Superior temporal gyrus (tissue), 1 donor: ENCODE measurements at regions not wholly inside any gene's neighbourhood (a gene's known extent, or its start where the extent isn't known, plus 50 kb on each side); places are given as distances from the start of the nearest gene placed in this dataset.

Source experiments
- DNase-seq: peaks from one replicate; pipeline ENCODE4 v3.0.0-alpha.2; 2016; ENCODE audit errors: extremely low spot score

DNA sequence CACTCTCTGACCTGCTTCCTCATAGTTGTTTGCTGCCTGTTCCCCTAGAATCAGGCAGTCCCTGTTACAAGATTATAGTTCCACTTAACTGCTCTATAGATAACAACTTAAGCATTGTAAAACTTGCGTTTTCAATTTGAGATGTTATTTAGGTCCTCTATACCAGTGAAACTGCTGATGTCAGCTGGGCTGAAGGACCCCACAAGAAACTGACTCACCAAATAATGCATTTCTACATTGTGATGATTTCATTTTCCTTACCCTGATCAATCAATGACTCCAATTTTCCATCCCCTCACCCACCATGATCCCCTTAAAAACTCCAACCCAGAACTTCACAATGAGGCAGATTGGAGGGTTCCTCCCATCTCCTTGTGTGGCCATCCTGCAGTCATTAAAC, 280.7 kb downstream of the SLITRK1 start:
- no peak for DNase-seq

DNA sequence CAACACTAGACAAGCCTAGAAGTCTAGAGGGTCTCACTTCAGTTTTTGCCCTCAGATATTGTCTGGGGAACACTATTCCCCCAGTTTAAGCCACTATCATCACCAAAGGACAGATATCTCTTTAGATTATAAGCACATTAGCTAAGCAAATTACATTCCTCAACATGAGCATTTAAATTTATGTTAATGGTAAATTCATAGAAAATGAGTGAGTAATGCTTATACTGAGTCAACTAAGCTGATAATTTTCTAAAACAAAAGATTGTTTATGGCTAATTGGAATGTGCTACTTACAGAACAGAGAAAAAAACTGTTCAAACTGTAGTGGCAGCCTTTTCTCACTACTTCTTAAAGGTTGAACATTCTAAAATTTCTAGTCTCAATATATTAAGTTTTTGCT, 290.2 kb downstream of the SLITRK1 start:
- no peak for DNase-seq

DNA sequence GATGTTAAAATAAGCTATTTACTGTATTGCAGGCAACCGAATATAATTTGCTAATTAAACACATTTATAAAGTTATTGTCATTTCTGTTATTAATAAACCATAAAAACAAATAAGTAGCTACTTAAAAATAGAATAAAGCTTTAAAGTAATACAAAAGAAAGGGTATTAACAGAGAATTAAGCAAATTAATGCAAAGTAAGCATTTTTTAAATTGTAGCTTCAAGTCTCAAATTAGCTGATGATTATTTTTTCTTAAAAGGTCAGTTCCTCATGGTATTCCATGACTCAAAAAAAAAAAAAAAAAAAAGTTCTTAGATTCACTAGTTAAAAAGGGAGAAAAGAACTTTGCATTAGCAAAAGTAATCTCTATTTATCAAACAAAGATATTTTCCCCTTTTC, 292.5 kb downstream of the SLITRK1 start:
- DNase-seq: no peak

DNA sequence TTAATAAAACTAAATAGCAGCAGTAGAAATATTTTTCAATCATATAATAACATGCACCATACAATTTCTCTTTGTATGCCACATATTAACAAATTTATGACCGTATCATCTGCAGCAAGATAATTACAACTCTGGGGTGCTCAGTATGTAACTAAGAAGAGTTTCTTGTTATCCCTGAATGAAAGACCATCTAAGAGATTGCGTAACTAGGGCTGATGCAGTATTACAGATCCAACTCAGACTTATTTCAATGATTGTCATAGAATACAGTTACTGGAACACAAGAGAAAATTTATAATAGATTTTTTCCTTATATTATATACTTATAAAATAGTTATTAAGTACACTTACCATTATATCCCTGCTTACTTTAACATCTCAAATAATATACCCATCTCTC, 305.1 kb downstream of the SLITRK1 start:
- no peak for DNase-seq

DNA sequence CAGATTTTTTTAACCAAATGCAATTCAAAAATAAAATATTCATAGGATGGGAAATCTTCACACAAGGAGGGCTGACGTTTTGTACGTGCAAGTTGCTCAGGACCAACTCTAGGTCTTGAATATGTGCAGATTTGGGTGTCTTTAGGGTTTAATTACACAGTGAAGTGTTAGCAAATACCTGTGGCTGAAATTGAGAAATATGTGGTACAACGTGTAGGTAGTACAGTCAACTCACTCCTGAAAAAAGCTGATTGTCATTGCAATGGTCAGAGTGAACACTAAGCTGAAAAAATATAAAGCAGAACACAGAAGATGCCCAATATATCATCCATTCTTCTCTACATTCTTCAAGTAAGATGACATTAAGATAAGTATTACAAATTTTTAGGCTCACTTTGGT, 314.3 kb downstream of the SLITRK1 start:
- DNase-seq: no peak

DNA sequence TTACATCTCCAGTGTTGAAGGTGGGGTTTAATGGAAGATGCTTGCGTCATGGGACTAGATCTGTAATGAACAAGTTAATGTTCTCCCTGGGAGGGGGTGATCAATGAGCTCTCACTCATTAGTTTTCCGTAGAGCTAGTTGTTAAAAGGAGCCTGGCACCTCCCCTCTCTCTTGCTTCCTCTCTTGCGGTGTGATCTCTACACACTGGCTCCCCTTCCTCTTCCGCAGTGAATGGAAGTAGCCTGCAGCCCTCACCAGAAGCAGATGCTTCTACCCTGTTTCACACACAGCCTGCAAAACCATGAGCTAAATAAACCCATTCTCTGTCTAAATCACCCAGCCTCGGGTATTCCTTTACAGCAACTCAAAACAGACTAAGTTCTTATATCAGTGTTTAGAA, 318.8 kb downstream of the SLITRK1 start:
- no peak for DNase-seq

DNA sequence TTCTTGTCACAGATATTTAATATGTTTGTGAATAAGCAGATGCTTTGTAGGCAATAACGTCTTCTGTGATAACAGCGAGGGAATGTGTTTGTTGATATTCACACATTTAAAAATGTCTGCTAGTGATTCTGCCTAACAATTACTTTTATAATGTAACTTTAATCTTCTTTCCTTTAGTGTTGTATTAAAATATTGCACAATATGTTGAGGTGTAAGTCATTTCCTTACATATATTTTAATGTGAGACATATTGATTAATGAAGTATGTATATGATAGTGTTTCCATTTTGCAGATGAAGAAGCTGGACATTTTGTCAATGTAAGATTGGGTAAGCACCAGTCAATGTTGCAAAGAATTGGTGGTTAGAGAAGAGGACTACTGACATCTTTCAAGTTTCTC, 324.4 kb downstream of the SLITRK1 start:
- DNase-seq: no peak

DNA sequence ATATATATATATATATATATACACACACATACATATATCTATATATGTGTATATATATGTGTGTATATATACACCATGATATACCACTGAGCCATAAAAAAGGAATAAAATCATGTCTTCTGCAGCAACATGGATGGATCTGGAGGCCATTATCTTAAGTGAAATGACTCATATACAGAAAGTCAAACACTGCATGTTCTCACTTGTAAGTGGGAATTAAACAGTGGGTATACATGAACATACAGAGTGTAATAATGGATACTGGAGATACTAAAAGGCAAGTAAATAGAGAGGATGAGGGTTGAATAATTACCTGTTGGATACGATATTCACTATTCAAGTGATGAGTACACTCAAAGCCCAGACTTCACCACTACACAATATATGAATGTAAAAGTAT, 332.6 kb downstream of the SLITRK1 start:
- no peak for DNase-seq

DNA sequence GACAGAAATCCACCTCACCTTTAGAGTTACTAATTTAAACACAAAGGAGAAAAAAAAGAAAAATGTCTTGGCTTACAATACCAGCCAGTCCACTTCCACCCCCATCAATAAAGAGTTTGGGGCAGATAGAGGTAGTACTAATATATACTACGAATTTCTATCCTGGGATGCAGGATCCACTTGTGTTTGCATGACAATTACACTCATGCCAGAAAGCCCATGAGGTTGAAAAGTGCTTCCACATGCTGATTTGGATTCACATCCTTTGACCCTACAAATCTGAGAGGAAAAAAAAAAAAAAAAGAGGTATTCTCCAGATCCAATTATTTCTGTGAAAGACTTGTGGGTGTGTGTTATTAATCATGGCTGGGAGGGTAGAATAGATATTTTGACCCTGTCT, 335.2 kb downstream of the SLITRK1 start:
- no peak for DNase-seq

DNA sequence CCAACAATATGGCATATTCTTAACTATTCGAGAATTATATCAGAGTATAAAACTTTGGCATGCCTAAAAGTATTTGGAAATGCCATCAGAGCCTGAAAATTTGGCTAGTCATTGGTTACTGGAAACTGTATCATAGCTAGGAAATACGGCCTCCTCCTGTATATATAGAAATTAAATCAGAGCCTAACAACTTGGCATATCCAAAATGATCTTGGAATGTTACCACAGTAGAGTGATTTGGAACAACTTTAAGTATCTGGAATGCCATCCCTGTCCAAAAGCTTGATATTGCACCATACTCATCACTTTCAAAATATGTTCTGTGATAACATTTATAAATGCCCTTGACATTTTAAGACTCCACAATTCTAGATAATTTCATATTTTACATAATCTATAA, 335.8 kb downstream of the SLITRK1 start:
- DNase-seq: no peak

DNA sequence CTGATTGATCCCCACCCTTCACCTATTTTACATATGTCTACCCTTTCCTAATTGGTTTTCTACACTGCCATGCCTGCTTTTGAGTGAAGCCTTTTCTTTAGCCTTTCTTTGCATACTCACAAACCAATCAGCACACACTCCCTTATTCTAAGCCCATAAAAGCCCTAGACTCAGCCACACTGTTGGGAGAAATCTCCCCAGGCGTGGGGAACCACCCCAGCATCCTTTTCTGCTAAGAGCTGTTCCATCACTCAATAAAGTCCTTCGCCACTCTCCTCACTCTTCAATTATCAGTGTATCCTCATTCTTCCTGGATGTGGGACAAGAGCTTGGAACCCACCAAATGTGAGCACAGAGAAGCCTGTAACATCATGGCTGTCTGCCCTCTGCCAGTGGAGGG, 343.6 kb downstream of the SLITRK1 start:
- DNase-seq: no peak

DNA sequence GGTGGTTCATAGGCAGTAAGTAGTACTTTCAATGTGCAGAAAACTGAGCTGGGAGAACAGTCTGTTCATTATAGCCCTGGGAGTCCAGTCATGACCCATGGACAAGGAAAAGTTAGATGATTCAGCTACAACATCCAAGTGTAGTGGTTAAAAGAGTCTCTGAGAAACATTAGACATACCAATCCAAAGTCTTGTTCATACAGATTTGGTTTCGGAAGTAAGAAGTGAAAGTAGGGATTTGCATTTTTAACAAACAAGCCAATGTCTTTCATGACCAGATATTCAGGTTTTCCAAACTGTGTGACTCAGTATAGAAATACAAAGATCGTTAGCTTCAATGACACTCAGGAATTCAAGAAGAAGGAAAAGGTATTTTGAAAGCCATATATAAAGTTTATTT, 345.3 kb downstream of the SLITRK1 start:
- no peak for DNase-seq

DNA sequence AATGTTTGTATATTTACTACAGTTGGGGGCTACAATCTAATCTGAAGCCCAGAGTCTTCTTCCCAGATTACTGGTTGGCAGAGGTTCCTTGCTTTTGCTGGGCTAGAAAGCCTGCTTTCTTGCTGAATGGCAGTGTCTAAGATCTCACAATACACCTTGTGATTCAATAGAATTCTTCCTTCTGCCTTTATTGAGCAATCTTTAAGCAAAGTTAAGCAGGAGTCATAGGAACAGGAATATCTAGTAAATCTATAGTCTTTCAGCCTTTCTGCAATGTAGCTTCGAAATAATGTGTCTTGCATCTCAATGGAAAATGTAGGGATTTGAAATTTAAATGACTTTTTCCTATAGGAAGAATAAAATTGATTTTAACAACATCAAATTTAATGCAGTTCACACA, 346.1 kb downstream of the SLITRK1 start:
- no peak for DNase-seq

DNA sequence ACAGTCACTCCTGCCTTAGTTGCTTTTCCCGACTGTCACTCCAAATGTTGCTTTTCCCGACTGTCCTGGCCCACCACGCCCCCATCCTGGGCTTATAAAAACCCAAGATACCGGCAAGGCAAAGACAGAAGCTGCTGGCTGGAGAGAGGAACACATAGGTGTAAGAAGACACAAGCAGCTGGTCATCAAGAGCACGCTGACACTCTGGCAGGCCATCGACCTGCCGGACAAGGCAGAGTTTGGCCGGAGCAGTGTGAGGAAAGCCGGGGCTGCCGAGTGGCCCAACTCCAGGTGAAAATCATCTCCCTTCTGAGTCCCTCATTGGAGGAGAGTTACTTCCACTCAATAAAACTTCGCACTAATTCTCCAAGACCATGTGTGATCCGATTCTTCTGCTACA, 349.5 kb downstream of the SLITRK1 start:
- no peak for DNase-seq

DNA sequence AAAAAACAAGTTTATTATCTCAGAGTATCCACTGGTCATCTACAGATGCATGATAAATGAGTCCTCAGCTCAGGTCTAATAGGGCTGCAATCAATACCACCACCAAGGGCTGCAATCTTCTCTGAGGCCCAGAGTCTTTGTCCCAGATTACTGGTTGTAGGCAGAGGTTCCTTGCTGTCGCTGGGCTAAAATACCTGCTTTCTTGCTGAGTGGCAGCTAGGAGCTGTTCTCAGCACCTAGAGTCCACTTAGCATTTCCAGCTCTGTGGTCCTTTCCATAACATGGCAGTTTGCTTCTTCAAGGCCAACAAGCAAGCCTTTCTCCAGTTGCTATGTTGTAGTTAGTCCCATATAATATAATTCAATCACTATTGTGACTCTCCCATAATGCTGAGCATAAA, 351.3 kb downstream of the SLITRK1 start:
- DNase-seq: no peak

DNA sequence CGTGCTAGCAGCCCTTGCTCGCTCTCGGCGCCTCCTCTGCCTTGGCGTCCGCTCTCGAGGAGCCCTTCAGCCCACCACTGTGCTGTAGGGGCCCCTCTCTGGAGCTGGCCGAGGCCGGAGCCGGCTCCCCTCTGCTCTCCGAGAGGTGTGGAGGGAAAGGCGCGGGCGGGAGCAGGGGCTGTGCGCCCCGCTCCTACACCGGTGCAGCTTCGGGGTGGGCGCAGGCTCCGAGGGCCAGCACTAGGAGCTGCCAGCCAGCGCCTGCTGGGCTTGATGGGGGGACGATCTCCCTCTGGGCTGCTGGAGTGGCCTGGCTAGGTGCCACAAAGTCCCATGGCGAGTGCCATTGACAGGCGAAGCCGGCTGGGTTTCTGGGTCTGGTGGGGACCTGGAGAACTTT, 365.5 kb downstream of the SLITRK1 start:
- DNase-seq: no peak

DNA sequence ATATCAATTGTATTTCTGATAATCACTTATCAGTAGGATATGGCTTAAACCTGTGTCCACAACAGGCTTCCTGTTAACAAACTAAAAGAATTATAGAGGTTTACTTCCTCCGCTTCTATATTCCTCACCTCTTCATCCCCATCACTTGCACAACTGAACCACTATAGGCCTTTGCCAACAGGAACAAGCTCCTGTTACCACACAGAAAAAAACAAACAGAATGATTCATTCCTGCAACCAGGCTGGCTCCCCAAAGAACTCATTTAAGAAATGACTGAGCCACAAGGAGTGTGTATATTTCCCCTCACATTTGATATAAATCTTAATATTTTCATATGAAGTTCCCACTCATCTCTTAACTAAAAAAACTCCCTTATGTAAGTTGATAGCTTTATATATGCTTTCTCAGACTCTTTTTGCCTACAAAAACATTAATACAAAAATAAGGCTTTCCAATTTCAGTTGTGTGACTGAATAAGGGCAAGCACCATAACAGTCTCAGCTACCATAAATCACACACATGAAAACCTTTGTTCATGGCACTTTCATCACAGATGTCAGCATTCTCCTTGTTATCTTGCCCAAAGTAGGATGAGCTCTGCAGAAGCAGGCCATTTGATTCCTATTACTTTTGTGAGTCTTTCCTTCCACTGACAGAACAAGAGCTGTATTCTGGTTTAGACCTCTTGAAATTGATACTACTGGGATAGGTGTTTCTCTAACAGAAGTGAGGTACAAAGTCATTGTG, 366.8 kb downstream of the SLITRK1 start:
- no peak for DNase-seq

DNA sequence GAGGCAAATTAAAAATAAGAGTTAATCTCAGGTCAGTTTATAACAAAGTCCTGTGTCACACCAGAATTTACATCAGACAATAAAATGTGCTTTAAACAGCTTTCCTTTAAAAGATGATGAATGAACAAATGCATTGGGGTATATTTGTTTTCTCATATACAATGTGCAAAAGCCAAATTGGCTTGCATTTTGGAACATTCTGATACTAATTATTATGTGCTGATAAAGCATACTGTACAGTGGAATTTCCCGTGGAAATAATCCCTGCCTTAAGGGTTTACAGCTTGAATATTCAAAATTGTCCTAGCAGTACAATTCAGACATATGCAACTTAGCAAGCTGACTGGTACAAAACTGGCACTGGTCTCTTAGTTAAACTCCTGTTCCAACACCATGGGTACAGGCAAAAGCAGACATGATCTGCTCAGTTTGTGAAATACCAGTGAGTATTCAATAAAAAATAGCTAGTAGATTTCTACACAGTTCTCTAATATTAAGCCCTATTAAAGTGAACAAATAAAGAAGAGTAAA, 373.4 kb downstream of the SLITRK1 start:
- no peak for DNase-seq

DNA sequence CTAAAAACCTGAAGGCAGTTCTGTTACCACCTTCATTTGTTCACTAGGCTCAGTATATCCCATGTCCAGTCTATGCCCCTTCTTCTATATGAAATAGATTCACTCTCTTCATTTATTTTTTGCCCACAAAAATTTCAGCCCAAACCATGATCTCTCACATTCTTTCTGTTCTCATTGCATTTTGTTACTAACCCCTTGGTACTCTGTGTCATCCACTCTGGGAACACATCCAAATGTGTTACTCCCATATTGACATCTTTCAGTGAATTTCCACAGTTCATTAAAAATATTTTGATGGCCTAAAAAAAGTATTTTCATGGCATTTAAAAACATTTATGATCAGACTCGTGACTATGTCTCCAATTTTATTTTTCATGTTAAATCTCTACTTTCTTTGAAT, 378.9 kb downstream of the SLITRK1 start:
- no peak for DNase-seq

DNA sequence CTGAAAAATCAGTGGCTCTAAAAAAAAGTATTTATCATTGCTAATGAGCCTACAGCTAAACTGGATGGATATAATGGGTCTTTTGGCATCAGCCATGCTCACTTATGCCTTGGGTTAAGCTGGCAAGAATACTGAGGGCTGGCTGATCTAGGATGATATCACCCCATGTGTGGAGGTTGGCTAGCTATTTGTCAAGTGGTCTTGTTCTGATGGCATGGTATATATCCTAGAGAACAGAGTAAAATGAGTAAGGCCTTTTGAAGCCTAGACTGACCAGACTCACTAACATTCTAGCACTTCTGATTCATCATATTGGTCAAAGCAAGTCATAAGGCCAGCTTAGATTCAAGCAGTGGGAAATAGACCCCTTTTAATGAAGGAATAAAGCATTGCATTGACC, 383.0 kb downstream of the SLITRK1 start:
- no peak for DNase-seq

DNA sequence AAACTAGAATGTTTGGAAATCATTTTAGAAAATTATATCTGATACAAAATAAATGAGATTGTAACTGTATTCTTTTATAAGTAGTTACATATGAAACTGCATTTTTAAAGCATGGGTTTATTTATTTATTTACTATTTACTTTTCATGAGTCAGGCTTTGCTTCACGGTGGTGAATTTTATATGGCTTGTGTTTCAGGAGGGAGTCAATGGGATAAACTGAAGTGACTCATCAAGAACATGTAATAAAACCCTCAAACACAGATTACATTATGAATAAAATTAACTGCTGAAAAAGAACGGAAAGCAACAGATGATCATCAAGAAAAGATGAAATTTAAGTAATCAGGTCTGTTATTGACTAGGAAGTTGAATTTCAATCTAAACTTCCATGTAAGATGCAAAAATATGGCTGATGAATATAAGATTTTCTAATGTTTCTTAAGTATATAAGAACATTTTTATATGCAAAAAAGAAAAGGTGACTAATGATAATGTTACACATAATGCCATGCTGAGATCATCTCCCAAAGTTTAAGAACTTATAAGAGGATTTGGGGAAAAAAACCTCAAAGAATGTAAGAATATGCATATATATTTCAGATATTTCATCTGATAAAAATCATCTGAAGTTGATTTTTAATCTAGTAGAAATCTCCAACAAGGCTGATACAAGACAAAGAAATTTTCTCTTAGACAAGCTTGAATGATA, 383.6 kb downstream of the SLITRK1 start:
- no peak for DNase-seq

DNA sequence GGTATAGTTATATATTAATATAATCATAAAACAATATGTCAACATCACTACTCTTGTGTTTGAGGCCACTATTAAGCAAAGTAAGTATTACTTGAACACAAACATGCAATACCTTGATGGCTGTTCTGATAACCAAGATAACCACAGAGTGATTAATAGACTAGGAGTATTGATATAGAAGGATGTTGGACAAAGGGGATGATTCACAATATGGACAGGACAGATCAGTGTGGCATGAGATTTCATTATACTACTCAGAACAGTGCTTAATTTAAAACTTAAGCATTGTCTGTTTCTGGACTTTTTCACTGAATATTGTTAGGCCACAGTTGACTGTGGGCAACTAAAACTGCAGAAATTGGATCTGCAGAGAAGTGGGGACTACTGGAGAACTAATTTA, 384.2 kb downstream of the SLITRK1 start:
- no peak for DNase-seq

DNA sequence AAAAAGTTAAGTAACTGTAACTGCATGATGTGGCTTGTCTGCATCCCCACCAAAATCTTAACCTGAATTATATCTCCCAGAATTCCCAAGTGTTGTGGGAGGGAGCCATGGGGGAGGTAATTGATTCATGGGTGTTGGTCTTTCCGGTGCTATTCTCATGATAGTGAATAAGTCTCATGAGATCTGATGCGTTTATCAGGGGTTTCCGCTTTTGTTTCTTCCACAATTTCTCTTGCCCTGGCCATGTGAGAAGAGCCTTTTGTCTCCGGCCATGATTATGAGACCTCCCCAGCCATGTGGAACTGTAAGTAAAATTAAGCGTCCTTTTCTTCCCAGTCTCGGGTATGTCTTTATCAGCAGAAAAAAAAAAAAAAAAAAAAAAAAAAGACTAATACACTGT, 385.8 kb downstream of the SLITRK1 start:
- no peak for DNase-seq
